H9 (cell line): ENCODE measurements at regions not wholly inside any gene's neighbourhood (a gene's known extent, or its start where the extent isn't known, plus 50 kb on each side); places are given as distances from the start of the nearest gene placed in this dataset.

Source experiments
- DNase-seq: peaks from one replicate; pipeline ENCODE4 v3.0.0-alpha.2; 2017
- H2AFZ ChIP-seq: one replicate; pipeline ENCODE4 v1.6.1; 2013; ENCODE audit warnings: mild to moderate bottlenecking, low read length, control low read depth, moderate library complexity
- H2AK5ac ChIP-seq: 2 replicates; pipeline ENCODE4 v1.6.1; 2013; ENCODE audit warnings: low read length, control low read depth, mixed read lengths; ENCODE audit not compliant: insufficient read length
- H2BK120ac ChIP-seq: one replicate; pipeline ENCODE4 v1.6.1; 2013; ENCODE audit warnings: low read depth, mild to moderate bottlenecking, low read length, control low read depth, inconsistent platforms; ENCODE audit not compliant: poor library complexity, severe bottlenecking
- H2BK12ac ChIP-seq: 2 replicates; pipeline ENCODE4 v1.6.1; 2013; ENCODE audit warnings: low read length, control low read depth, mixed read lengths, low read depth; ENCODE audit not compliant: insufficient read length
- H2BK15ac ChIP-seq: 2 replicates; pipeline ENCODE4 v1.6.1; 2013; ENCODE audit warnings: low read depth, low read length, control low read depth
- H2BK20ac ChIP-seq: one replicate; pipeline ENCODE4 v1.6.1; 2013; ENCODE audit warnings: low read depth, mild to moderate bottlenecking, low read length, control low read depth, inconsistent platforms; ENCODE audit not compliant: poor library complexity, severe bottlenecking
- H2BK5ac ChIP-seq: 2 replicates; pipeline ENCODE4 v1.6.1; 2013; ENCODE audit warnings: low read length, control low read depth, mixed read lengths; ENCODE audit not compliant: insufficient read length
- H3K14ac ChIP-seq: 2 replicates; pipeline ENCODE4 v1.6.1; 2013; ENCODE audit warnings: low read length, control low read depth; ENCODE audit not compliant: insufficient read depth
- H3K18ac ChIP-seq: 2 replicates; pipeline ENCODE4 v1.6.1; 2013; ENCODE audit warnings: low read depth, mild to moderate bottlenecking, mixed read lengths, low read length, control low read depth; ENCODE audit not compliant: insufficient read length
- H3K23ac ChIP-seq: 2 replicates; pipeline ENCODE4 v1.6.1; 2013; ENCODE audit warnings: low read length, control low read depth, mixed read lengths, low read depth; ENCODE audit not compliant: insufficient read length
- H3K23me2 ChIP-seq: 2 replicates; pipeline ENCODE4 v1.6.1; 2013; ENCODE audit warnings: low read depth, mild to moderate bottlenecking, mixed read lengths, low read length, control low read depth; ENCODE audit not compliant: insufficient read length, poor library complexity, severe bottlenecking
- H3K27ac ChIP-seq: 2 replicates; pipeline ENCODE4 v1.5.1; 2013; ENCODE audit warnings: low read length, control low read depth, mixed read lengths, low read depth; ENCODE audit not compliant: insufficient read length
- H3K27me3 ChIP-seq: 2 replicates; pipeline ENCODE4 v1.6.1; 2013; ENCODE audit warnings: low read length, control low read depth, inconsistent platforms; ENCODE audit not compliant: insufficient read depth
- H3K4ac ChIP-seq: 2 replicates; pipeline ENCODE4 v1.6.1; 2013; ENCODE audit warnings: low read depth, mild to moderate bottlenecking, control low read depth, inconsistent platforms, low read length, moderate library complexity
- H3K4me1 ChIP-seq: 2 replicates; pipeline ENCODE4 v1.6.1; 2013; ENCODE audit warnings: low read length, control low read depth, inconsistent platforms; ENCODE audit not compliant: insufficient read depth
- H3K4me2 ChIP-seq: 2 replicates; pipeline ENCODE4 v1.6.1; 2013; ENCODE audit warnings: low read length, control low read depth, mixed read lengths; ENCODE audit not compliant: insufficient read length, insufficient read depth
- H3K56ac ChIP-seq: 2 replicates; pipeline ENCODE4 v1.6.1; 2013; ENCODE audit warnings: low read depth, mild to moderate bottlenecking, mixed read lengths, low read length, control low read depth; ENCODE audit not compliant: insufficient read length
- H3K79me1 ChIP-seq: 2 replicates; pipeline ENCODE4 v1.6.1; 2013; ENCODE audit warnings: low read depth, mild to moderate bottlenecking, moderate library complexity, low read length, control low read depth, inconsistent platforms; ENCODE audit not compliant: insufficient read depth, poor library complexity, severe bottlenecking
- H3K79me2 ChIP-seq: 2 replicates; pipeline ENCODE4 v1.6.1; 2013; ENCODE audit warnings: low read length, control low read depth, inconsistent platforms; ENCODE audit not compliant: insufficient read depth
- H3K9ac ChIP-seq: 2 replicates; pipeline ENCODE4 v1.6.1; 2013; ENCODE audit warnings: low read length, control low read depth, mixed read lengths; ENCODE audit not compliant: insufficient read length; ENCODE audit errors: extremely low read depth
- H3K9me3 ChIP-seq: one replicate; pipeline ENCODE4 v1.6.1; 2013; ENCODE audit warnings: low read depth, low read length, inconsistent platforms; ENCODE audit not compliant: control insufficient read depth
- H3T11ph ChIP-seq: one replicate; pipeline ENCODE4 v1.6.1; 2013; ENCODE audit warnings: mild to moderate bottlenecking, low read length, control low read depth, inconsistent platforms
- H4K20me1 ChIP-seq: one replicate; pipeline ENCODE4 v1.6.1; 2013; ENCODE audit not compliant: control insufficient read depth, insufficient read length, insufficient read depth
- H4K5ac ChIP-seq: 2 replicates; pipeline ENCODE4 v1.6.1; 2013; ENCODE audit warnings: low read depth, mild to moderate bottlenecking, mixed read lengths, low read length, control low read depth; ENCODE audit not compliant: insufficient read length
- H4K8ac ChIP-seq: replicated peaks from 2 replicates; pipeline ENCODE4 v1.6.1; 2013; ENCODE audit warnings: low read length, control low read depth, mixed read lengths, low read depth; ENCODE audit not compliant: insufficient read length
- H4K91ac ChIP-seq: 2 replicates; pipeline ENCODE4 v1.6.1; 2013; ENCODE audit warnings: low read depth, mild to moderate bottlenecking, moderate library complexity, mixed read lengths, low read length, control low read depth; ENCODE audit not compliant: insufficient read length
- H3K27ac Mint-ChIP-seq, 3 experiments: 2 replicates in 2 of 3; 3 replicates in 1 of 3; pipeline ENCODE4 v1.8.0; 2020 to 2021; ENCODE audit warnings: mixed read lengths in 3 of 3, mild to moderate bottlenecking in 1 of 3, moderate library complexity in 1 of 3
- H3K27me3 Mint-ChIP-seq: 2 replicates; pipeline ENCODE4 v1.8.0; 2021; ENCODE audit warnings: low read depth, mild to moderate bottlenecking, moderate library complexity, mixed read lengths
- H3K36me3 Mint-ChIP-seq, 3 experiments: 2 replicates in 2 of 3; 3 replicates in 1 of 3; pipeline ENCODE4 v1.8.0; 2020 to 2021; ENCODE audit warnings: low read depth in 3 of 3, mixed read lengths in 3 of 3; ENCODE audit not compliant: insufficient read depth in 1 of 3
- H3K4me1 Mint-ChIP-seq, 2 experiments: 2 replicates each; pipeline ENCODE4 v1.8.0; 2020; ENCODE audit warnings: mixed read lengths in 2 of 2
- H3K4me3 Mint-ChIP-seq, 2 experiments: 2 replicates in 1 of 2; 3 replicates in 1 of 2; pipeline ENCODE4 v1.8.0; 2020 to 2021; ENCODE audit warnings: mild to moderate bottlenecking in 2 of 2, mixed read lengths in 2 of 2, moderate library complexity in 1 of 2
- H3K9me3 Mint-ChIP-seq, 2 experiments: 2 replicates in 1 of 2; 3 replicates in 1 of 2; pipeline ENCODE4 v1.8.0; 2020; ENCODE audit warnings: mild to moderate bottlenecking in 2 of 2, mixed read lengths in 2 of 2, moderate library complexity in 1 of 2
- WGBS: extraction: QIAGEN DNeasy Blood & Tissue Kit; methylation state at CpG from one replicate; pipeline ENCODE4 v1.1.7; 2013; ENCODE audit warnings: missing lambda C conversion rate, low lambda C conversion rate, mixed read lengths; ENCODE audit not compliant: insufficient read length; ENCODE audit errors: extremely low coverage; 5-methylcytosine and 5-hydroxymethylcytosine counted together
- TF ChIP-seq, protein P1 (sequence below): fragments of 200-600 bp; sonication (generic); conservative IDR thresholded peaks from 3 replicates; pipeline ENCODE4 v1.8.0; 2021; ENCODE audit warnings: antibody characterized with exemption, mild to moderate bottlenecking

- Mint-ChIP-seq H3K9me3 (no peaks in the 10 kb centered on the region; a peak in 1 of 5 replicates), H3K4me1 (peaks cover 0 to 4% of the 10 kb centered on the region in 2 experiments; a peak in 1 of 4 replicates), H3K27me3 (peaks cover 1% of the 10 kb centered on the region; the same call in 1 of the 2 replicates), H3K27ac (no peak overlapping the region), H3K36me3 (no peaks in the 10 kb centered on the region), H3K4me3 (no peak overlapping the region)
- Histone ChIP-seq H3K4me1 (no peaks in the 10 kb centered on the region), H3K9ac (no peak overlapping the region), H3K79me2 (no peaks in the 10 kb centered on the region), H3K27me3 (no peaks in the 10 kb centered on the region), H3K14ac (no peak overlapping the region), H4K20me1 (no peaks in the 10 kb centered on the region), H3T11ph (no peak overlapping the region), H3K4ac (no peak overlapping the region), H4K91ac (no peak overlapping the region), H2BK20ac (no peak overlapping the region), H3K9me3 (no peaks in the 10 kb centered on the region), H2BK120ac (no peak overlapping the region), H4K8ac (no peak overlapping the region), H4K5ac (no peak overlapping the region), H2AK5ac (no peak overlapping the region), H2BK5ac (no peak overlapping the region), H3K18ac (no peak overlapping the region), H2AFZ (no peak overlapping the region), H2BK12ac (no peak overlapping the region), H3K79me1 (no peaks in the 10 kb centered on the region), H3K23me2 (no peaks in the 10 kb centered on the region), H3K56ac (no peak overlapping the region), H3K4me2 (no peak overlapping the region), H3K23ac (no peak overlapping the region), H2BK15ac (no peak overlapping the region), H3K27ac (no peak overlapping the region)
- DNase-seq, result no peak
- TF ChIP-seq, protein P1, sequence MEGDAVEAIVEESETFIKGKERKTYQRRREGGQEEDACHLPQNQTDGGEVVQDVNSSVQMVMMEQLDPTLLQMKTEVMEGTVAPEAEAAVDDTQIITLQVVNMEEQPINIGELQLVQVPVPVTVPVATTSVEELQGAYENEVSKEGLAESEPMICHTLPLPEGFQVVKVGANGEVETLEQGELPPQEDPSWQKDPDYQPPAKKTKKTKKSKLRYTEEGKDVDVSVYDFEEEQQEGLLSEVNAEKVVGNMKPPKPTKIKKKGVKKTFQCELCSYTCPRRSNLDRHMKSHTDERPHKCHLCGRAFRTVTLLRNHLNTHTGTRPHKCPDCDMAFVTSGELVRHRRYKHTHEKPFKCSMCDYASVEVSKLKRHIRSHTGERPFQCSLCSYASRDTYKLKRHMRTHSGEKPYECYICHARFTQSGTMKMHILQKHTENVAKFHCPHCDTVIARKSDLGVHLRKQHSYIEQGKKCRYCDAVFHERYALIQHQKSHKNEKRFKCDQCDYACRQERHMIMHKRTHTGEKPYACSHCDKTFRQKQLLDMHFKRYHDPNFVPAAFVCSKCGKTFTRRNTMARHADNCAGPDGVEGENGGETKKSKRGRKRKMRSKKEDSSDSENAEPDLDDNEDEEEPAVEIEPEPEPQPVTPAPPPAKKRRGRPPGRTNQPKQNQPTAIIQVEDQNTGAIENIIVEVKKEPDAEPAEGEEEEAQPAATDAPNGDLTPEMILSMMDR, result no peak
- WGBS, result no CpG with 5 or more reads among the region's 1 CpG
Observed at GRCh38 chr10:25687521-25687920, 246.5 kb upstream of the MYO3A start.
